ENCODE measurements at regions not wholly inside any gene's neighbourhood (a gene's known extent, or its start where the extent isn't known, plus 50 kb on each side); places are given as distances from the start of the nearest gene placed in this dataset.

DNA sequence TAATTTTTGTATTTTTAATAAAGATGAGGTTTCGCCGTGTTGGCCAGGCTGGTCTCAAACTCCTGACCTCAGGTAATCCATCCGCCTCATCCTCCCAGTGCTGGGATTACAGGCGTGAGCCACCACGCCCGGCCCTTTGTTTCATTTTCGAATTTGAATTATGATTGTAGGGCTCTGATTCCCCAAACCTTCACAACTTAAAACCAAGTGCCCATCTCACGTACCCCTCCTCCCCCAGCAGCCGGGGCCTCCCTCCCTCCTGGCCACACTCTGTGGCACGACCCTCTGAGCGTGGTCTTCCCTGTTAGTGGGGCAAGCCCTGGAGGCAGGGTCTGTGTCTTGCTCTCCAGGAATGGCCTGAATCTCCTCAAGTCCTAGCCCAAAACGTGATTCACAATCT is 166.5 kb downstream of the ASB1 start:
- intact Hi-C loops (cut with micrococcal nuclease), result no loop called here
- DNase-seq (no peak), ATAC-seq (no peak)

DNA sequence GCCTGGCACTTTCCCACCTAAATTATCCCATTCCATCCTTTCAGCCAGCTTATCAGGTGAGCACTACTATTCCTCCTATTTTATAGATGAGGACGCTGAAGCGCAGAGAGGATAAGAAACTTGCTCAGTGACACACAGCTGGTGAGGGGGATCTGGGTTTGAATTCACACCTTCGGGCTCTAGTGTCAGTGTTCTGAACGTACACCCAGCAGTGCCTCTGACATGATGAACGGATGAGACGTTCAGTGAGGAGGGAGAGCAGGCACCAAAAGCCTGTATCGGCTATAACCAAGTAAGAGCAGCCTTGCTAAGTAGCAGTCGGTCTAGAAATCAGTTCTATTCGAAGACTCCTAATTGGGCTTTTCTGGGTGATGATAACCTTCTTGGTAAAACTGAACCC is 167.0 kb downstream of the ASB1 start:
- no peak for ATAC-seq
- intact Hi-C loops (cut with micrococcal nuclease), result no loop called here
- no peak for DNase-seq

DNA sequence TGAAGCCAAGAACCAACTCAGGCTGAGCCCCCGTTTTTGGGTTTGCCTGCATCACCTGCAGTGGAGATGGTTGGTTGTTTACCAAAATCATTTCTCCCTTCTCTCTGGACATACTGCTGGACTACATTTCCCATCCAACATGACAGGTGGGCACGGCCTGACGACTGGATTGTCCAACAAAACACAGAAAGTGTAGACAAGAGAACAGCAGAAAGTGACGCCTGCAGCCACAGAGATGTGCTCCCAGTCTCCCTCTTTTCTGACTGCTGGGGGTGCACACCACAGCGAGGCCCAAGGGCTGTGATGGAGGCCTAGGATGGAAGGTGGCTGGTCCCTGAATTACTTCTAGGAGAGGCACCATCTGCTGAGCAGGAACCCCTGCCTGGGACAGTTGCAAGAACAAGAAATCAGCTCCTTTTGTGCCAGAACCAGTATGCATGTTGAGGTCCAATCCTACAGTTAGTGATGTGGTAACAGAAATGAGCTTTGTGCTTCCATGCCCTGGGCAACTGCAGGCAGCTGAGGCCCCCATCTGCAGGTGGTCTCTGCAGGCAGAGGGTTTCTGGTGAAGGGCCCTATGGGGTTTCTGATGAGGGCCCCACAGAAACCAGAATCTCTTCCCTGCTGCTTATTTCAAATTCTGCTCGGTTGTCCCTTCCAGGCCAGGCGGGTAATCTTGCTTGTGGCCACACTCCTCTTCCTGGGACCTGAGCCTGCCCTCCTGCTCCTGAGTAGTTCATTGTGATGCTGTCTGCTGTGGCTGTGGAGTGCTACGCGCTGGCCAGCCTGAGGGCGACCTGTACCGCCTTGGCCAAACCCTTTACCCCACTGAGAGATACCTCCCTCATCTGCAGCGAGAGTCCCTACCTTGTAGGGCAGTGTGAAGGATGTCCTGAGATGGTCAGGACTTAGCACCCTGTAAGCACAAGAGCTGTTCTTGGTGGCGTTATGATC is 168.3 kb downstream of the ASB1 start:
- ATAC-seq, result no peak
- intact Hi-C loops (cut with micrococcal nuclease), result no loop called here

DNA sequence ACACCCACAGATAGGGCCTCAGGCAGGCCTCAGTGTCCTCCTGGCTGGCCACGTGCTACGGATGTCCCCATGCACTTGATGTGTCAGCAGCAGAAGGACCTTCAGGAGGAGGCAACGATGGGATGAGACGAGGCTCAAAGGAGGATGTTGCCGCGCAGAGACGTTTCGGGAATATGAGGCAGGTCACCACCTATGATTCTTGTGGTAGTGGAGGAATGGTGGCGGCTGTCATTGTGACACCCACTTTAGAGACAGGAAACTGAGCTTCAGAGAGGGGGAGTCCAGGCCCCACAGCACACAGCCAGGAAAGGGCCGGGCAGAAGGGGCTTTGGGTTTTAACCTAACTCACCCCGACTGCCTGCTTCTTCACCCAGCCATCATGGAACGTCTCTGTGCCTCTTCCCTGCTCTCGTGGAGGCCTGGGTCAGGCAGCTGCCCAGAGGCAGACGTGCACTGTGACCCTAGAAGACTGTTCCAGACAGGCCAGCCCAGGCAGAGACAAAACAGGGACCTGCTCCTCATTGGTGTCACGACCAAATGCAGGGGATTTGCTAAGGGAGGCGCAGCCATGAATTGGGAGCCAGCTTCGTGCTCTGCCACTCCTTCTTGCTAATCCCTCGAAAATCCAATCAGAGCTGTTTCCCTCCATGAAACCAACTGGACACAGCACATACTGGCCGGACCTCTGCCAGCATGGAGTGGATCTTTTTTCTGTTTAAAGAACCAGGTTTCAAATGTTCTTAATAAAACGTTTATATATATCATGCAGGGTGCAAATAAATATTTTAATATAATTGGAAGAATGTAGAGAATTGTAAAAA is 169.2 kb downstream of the ASB1 start:
- intact Hi-C loops (cut with micrococcal nuclease), result no loop called here
- DNase-seq (no peak), ATAC-seq (no peak)

More for the DNA sequence above, 168.3 kb downstream of the ASB1 start:
- DNase-seq, result no peak

DNA sequence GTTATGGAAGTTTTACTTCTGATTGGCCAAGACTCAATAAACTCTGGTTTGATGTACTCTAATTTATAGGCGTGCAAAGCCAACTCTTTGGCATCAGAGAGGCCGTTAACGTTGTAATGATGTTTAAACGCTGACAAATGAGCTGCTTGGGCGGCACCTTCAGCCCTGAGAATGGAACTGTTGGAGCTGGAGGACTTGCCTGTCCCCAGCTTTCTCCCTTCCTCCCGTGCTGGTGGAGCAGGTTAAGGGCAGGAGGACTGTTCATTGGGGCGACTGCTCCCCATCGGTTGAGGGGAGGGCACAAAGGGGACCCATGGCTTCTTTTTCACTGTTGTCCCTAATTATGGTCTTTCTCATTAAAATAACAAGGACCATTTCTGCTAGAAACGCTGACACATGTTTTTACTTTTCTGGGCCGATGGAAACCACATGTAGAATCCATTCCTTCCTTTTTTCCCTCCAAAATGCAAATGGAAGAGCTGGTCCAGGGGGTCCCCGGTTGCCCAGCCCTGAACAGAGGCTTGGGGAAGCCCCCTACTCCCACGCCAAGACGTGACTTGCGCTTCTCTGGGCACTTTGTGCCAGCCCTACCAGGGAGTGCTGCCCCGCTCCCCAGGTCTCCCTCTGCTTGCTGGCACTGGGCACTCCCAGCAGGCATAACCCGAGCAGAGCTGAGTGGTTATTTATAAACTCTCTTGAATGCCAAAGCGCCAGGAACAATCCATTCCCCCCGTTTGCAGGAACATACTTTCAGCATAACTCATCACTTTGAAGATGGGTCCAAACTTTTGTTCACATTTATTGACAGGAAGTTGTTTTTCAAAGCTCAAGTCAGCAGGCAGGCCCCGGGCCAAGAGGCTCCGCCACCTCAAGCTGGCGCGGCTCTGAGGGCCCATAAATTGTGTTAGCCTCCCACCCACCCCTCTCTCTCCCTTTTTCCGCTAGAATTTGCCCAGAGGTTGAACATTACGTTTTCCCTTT is 170.1 kb downstream of the ASB1 start:
- peak; percentile 96 for ATAC-seq
- peak; percentile 74 for DNase-seq
- intact Hi-C loops (cut with micrococcal nuclease), result no loop called here

DNA sequence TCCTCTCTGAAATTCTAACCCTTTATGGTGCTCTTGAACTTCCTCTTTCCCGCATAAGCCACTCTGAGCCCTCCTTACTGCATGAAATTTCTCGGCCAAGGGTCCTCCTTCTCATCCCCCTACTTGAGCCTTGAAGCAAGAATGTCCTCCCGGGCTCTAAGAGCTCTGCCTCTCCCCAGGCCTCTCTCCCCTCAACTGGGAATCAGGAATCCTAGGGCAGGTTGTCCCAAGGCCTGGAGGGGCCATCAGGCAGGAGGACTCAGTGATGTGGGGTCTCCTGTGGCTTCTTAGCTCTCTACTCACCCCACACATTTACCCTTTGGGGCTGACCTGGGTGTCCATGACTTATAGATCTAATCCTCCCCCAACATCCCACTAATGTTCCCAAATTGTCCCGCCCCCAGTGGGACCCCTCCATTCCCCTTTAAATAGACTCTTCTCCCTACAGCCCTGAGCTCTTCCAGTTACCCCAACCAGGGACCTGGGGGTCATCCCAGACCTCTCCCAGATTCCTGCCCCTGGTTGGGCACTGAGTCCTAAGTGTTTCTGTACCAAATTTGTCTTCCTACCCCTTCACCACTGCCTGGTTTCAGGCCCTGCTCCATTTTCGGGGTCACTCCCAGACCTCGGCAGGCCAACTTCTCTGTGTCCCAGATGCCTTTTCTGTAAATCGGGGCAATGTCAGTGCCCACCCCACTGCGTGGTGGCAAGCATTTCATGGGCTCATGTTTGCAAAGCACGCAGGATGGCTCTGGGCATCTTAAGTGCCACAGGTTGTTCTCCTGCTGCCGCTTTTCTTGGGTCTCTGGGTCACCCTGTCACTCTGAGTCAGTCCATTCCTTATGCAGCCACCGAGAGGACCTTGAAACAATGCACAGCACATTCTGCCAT is 171.2 kb downstream of the ASB1 start:
- no peak for ATAC-seq
- no peak for DNase-seq
- intact Hi-C loops (cut with micrococcal nuclease), result no loop called here

DNA sequence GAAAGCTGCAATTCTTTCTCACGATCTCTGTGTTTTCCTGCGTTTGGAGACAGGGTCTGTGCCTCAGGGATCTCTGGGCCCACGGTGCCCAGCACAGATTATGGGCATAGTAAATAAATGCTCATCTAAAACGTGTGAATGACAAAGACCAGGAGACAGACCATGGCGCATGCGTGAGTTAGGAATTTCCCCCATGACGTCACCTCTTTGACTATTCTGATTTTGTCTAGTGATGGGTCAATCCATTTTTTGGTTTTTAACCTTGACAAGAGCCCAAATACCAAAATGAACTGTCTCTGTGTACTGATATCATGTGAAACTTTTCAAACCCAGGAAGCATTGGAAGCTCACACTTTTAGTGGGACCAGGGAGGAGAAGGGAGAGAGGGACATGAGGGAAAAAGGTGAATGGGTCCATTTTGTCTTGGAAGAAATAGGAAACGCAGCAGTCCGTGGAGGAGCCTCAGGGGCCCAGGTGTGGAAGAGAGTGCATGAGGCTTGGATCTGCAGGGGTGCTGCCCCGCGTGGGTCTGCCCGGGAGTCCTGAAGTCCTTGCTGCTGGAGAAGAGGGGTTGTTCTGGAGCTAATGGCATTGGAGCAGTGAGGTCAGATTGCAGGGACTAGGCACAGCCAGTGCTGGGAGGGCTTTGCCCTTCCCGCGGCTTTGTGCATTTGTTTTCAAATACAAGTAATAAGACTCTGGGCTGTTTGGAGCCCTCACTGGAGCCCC is 172.2 kb downstream of the ASB1 start:
- ATAC-seq (no peak), DNase-seq (no peak)
- intact Hi-C loops (cut with micrococcal nuclease), result no loop called here

DNA sequence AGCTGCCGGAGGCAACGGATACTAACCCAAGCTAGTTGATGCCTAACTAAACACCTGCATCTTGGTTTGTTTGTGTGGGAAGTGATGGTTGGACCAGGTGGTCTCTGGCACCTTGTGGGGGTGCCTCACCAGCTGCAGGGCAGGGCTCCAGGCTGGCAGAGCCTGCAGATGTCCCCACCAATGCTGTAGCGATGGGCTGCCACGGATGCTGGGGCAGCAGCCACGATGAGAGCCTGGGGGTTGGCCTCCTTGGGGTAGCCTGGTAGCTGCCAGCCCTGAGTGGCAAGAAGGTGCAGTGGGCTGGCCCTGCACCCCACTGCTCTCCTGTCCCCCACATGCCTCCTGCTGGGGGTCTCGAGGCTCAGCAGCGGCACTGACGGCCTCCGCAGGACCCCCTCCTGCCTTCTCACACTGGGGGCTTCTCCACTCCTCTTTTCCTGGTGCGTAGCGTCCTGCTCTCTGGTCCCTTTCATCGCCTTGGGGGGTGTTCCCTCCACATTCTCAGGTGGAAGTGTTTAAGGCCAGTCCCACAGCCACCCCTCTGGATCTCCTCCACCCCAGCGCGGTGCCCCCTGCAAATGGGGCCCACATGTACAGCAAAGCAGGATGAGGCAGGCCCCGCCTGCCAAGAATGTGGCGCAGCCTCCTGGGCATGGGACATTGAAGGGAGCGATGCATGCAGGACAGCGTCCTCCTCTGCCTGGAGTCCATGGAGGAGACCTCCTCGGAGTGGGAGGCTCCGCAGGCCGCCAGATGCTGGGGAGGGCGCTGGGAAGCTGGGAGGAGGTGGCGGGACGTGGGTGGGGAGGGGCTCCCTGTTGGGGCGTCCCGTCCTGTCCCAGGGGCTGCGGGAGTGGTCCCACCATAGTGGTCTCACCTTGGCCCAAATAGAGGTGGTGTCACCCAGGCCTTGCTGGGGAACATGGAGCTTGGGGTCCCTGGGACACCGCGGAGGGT is 173.1 kb downstream of the ASB1 start:
- ATAC-seq (no peak), DNase-seq (no peak)
- intact Hi-C loops (cut with micrococcal nuclease), result no loop called here

DNA sequence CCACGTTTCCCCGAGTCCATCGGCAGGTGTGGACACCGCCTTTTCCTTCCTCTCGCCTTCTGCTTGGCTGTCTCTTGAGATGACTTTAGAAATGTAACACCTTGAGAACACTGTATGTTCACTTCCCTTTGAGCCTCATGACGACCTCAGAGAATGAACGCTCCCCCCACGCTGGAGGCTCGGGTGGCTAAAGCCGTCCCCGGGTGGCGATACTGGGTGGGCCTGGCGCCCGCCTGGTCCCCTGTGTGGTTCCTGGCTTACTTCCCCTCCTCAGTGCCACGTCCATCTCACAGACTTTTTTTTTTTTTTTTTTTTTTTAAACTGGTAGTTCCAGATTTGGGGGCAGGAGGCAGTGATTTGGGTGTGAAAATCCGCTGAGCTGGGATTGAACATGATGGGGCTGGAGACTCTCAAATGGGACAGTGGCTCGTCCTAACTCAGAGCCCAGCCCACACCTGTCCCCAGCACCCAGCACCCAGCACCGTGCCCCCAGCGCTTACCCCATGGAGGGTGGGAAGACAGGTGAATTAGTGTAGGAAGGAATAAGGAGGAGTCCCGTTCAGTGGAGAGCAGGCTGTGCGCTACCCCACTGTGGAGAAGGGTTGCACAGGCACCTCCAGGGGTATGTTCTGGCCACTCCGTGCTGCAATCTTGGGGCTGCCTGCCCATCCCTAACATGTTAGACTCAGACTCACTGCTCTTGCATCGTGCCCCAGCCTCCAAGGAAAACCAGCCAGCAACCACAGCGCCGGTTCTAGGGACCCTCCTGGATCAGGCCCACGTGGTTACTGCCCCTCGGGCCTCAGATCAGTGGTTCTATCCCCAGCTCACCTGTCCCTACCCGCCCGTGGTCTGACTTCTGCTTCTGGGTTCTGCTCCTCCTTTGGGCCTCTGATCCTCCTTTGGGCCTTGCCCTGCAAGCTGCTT is 174.0 kb downstream of the ASB1 start:
- no peak for ATAC-seq
- intact Hi-C loops (cut with micrococcal nuclease), result no loop called here
- no peak for DNase-seq

DNA sequence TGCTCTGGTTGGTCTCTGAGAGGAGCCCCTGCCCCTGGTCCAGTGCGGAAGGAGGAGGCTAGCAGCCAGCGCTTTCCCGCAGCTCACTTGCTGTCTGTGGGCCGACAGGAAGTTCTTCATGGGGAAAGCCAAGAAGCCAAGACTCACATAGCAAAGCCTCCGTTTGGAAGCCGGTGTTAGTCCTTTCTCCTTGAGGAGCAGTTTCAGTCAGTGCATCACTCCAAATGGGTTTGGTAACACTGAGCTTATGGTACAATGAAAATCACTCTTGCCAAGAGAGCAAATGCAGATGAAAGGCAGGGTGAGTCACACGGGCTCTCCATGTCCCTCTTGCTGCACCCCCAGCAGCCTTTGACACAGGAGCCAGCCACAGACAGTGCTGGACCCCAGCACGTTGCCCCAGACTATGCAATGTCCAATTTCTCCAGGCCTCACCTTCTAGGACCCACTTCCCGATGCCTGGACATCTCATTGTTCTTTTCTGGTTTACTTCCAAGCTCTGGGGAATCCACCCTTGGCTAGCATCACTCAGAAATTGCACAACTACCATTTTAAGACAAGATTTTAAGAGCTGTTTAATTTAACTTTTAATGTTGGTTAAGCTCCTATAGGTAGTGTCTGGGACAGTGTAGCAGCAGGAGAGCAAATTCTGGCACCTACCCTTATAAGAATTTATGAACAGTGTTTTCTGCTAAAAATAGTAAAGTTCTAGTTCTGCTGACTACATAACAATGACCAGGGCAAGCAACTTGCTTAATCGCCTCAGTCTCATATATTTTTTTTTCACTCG is 174.9 kb downstream of the ASB1 start:
- intact Hi-C loops (cut with micrococcal nuclease), result no loop called here
- no peak for DNase-seq
- ATAC-seq, result peak; percentile 42

DNA sequence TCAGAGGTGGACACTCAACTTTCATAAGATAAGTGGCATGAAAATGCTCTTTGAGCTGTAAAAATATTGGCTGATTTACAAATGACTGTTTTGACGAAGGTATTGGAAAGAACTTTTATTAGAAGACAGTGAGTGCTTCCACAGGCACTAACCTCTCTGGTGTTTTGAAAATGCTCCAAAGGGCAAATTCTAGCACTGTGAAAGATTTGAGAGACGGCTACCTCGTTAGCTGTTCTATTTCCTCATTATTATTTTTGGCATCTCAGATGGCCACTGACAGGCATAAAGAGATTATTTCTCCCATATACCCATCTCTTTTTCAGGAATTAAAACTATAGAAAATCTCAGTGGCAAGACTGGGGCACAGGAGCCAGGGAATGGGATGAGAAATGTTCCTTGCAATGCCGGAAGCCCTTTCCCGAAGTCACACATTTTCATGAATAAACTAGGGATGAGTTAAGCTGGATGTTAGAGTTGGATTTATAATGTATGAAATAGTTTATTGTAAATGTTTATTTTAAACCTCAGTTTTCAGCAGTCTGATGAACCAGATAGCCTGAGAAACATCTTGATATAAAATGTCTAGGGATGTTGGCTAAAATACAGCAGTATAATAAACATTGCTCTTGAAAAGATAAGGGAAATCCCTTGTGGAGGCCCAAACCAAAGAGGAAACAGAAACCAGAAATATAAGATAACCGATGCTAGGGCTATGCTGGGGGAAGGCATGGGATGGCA is 175.7 kb downstream of the ASB1 start:
- intact Hi-C loops (cut with micrococcal nuclease), result no loop called here
- peak; percentile 58 for ATAC-seq

DNA sequence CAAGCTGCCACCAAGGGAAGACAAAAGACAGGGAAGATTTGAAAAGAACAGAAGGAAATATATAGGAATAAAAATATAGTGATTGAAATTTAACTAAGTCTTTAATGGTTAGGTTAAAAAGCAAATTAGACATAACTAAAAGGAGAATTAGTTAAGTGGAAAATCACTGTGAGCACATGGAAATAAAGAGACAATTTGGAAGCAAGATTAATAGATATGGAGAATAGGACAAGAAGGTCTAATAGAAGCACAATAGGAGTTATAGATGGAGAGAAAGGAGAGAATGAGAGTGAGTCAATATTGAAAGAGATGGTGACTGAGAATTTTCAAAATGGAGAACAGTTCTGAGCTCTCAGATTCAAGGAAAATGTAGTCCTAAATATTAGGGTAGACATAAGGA is 176.9 kb downstream of the ASB1 start:
- no peak for ATAC-seq
- intact Hi-C loops (cut with micrococcal nuclease), result no loop called here

More for the DNA sequence above, 175.7 kb downstream of the ASB1 start:
- DNase-seq, result no peak

DNA sequence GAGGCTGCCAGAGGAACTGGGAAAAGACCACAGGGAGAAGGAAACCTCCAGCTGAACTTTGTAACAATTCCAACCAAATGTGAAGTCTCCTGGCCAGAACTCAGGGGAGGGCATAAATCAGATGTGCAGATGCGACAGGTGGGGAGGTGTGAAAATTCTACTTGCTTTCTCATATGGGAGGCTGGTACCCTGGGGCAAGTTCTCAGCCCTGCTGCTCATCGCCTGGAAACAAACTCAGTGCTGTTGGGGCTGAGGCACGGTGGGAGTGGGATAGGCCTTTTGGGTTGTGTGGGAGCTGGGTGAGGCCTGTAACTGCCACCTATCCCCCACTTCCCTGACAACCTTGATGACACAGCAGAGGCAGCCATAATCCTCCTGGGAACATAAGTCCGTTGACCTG is 179.6 kb downstream of the ASB1 start:
- no peak for ATAC-seq
- intact Hi-C loops (cut with micrococcal nuclease), result no loop called here
- DNase-seq, result no peak

More for the DNA sequence above, 176.9 kb downstream of the ASB1 start:
- DNase-seq, result no peak

DNA sequence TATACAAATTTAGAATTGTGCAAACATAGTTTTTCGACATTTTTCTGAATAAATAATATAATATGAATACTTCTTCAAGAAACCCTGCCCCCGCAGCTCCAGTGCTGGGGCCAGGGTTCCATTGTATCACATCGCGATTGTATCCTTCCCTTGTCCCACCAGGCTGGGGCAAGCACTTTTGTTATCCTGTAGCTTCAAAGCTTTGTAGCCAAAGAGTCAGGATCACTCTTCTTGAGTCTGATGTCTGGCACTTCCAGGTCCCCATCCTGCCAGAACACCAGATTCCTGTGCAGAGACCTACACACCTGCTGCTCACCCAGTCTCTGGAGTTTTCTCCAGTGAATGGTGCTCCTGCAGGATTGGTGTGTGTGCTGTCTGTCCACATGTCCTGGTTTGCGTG is 186.9 kb downstream of the ASB1 start:
- ATAC-seq (no peak), DNase-seq (no peak)
- intact Hi-C loops (cut with micrococcal nuclease), result no loop called here

Data from left ventricle myocardium superior (tissue), 1 donor.